NCI-H510A (cell line): ENCODE measurements at regions not wholly inside any gene's neighbourhood (a gene's known extent, or its start where the extent isn't known, plus 50 kb on each side); places are given as distances from the start of the nearest gene placed in this dataset.
A peak's percentile ranks its signal among the peaks of the same experiment; 100 is the strongest.
"Not testable (repeated sequence)": the region's sequence is repeated elsewhere in the genome, so short reads cannot be mapped to it uniquely, and the experiment has no call there.

ENCODE experiments used
- DNase-seq: peaks from one replicate; lab custom pipeline; 2025; lab: John Stamatoyannopoulos, UW

GRCh38 chr5:130955041-130955440, 210.0 kb downstream of the HINT1 start:
- no peak for DNase-seq

- no peak for DNase-seq
Measured at GRCh38 chr5:130954336-130954735, 210.7 kb downstream of the HINT1 start.

GRCh38 chr5:130939059-130939458, 226.0 kb downstream of the HINT1 start:
- DNase-seq: no peak

- no peak for DNase-seq
Measured at GRCh38 chr5:130937046-130937445, 228.0 kb downstream of the HINT1 start.

- DNase-seq: no peak
Measured at GRCh38 chr5:130923543-130924124, 241.4 kb downstream of the HINT1 start.

- DNase-seq: no peak
Measured at GRCh38 chr5:130912088-130912487, 253.0 kb downstream of the HINT1 start.

GRCh38 chr5:130908186-130908585, 256.9 kb downstream of the HINT1 start:
- DNase-seq: no peak

GRCh38 chr5:130897537-130898195, 267.4 kb downstream of the HINT1 start:
- peak; percentile 60 for DNase-seq

GRCh38 chr5:130897181-130897536, 267.9 kb downstream of the HINT1 start:
- not testable (repeated sequence) for DNase-seq

GRCh38 chr5:130896636-130897035, 268.4 kb downstream of the HINT1 start:
- no peak for DNase-seq

GRCh38 chr5:130893006-130893405, 272.1 kb downstream of the HINT1 start:
- DNase-seq: no peak

GRCh38 chr5:130890610-130891009, 274.4 kb downstream of the HINT1 start:
- DNase-seq: no peak

GRCh38 chr5:130885691-130886090, 279.4 kb downstream of the HINT1 start:
- no peak for DNase-seq

GRCh38 chr5:130885027-130885426, 280.0 kb downstream of the HINT1 start:
- no peak for DNase-seq

- no peak for DNase-seq
Measured at GRCh38 chr5:130884023-130884422, 281.0 kb downstream of the HINT1 start.

- DNase-seq: no peak
Measured at GRCh38 chr5:130875656-130876055, 289.4 kb downstream of the HINT1 start.

GRCh38 chr5:130874861-130875417, 290.1 kb downstream of the HINT1 start:
- no peak for DNase-seq

GRCh38 chr5:130871346-130872086, 293.5 kb downstream of the HINT1 start:
- DNase-seq: no peak

- DNase-seq: no peak
Measured at GRCh38 chr5:130870691-130871090, 294.4 kb downstream of the HINT1 start.

GRCh38 chr5:130868186-130868840, 296.7 kb downstream of the HINT1 start:
- DNase-seq: no peak

- no peak for DNase-seq
Measured at GRCh38 chr5:130845049-130845765, 319.8 kb downstream of the HINT1 start.
